ENCODE measurements at regions not wholly inside any gene's neighbourhood (a gene's known extent, or its start where the extent isn't known, plus 50 kb on each side); places are given as distances from the start of the nearest gene placed in this dataset.

DNA sequence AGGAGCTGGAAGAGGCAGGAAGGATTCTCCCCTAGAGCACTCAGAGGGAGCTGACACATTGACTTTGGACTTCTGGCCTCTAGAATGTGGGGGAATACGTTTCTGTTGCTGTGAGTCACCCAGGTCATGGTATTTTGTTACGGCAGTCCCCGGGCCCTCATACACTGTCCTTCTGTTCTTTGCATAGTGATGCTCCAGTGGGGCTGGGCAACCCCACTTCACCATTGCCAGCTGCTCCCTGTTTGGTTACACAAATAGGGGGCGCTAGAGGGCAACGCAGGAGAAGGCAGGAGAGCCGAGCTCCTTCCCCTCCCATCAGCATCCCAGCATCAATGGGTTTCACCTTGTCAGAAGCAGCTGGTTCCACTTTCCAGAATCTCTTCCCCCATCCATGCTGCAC is 257.7 kb upstream of the FOXF1 start:
- WGBS, 2 donors, result 22 to 26% methylated on average over 6 of the region's 6 CpGs
- H3K4me3 ChIP-seq, result no peak overlapping the region
- TF ChIP-seq POLR2A (IDR thresholded peaks at IDR 0.05) (no peak), EP300 (IDR thresholded peaks at IDR 0.05) (no peak)
- TF ChIP-seq, protein P1, sequence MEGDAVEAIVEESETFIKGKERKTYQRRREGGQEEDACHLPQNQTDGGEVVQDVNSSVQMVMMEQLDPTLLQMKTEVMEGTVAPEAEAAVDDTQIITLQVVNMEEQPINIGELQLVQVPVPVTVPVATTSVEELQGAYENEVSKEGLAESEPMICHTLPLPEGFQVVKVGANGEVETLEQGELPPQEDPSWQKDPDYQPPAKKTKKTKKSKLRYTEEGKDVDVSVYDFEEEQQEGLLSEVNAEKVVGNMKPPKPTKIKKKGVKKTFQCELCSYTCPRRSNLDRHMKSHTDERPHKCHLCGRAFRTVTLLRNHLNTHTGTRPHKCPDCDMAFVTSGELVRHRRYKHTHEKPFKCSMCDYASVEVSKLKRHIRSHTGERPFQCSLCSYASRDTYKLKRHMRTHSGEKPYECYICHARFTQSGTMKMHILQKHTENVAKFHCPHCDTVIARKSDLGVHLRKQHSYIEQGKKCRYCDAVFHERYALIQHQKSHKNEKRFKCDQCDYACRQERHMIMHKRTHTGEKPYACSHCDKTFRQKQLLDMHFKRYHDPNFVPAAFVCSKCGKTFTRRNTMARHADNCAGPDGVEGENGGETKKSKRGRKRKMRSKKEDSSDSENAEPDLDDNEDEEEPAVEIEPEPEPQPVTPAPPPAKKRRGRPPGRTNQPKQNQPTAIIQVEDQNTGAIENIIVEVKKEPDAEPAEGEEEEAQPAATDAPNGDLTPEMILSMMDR (IDR thresholded peaks at IDR 0.05), result no peak
- no peaks in the 10 kb centered on the region for H3K4me1 ChIP-seq
- H3K36me3 ChIP-seq, result no peaks in the 10 kb centered on the region
- H3K27me3 ChIP-seq, result no peaks in the 10 kb centered on the region
- no peak overlapping the region for H3K27ac ChIP-seq
- DNase-seq (ENCODE audit: low spot score in 2 of 2), result no peak
- H3K9me3 ChIP-seq, result peaks cover 0 to 24% (median 0%) of the 10 kb centered on the region in 4 donors

DNA sequence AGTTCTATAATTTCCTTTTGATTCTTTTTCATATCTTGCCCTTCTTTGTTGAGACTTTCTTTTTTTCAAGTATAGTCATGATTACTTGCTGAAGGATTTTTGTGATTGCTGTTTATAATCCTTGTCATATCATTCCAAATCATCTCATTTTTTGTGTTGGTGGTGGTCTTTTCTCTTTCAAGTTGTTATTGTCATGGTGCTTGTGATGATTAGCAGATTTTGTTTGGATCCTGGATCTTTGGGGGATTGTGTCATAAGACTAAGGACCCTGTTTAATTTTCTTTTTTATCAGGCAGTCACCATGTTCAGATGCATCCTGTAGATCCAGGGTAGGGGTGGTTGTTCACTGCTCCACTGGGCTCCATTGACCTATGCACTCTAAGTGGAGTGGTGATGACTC is 254.4 kb upstream of the FOXF1 start:
- H3K27ac ChIP-seq, result no peak overlapping the region
- H3K36me3 ChIP-seq, result no peaks in the 10 kb centered on the region
- TF ChIP-seq POLR2A (IDR thresholded peaks at IDR 0.05) (no peak), EP300 (IDR thresholded peaks at IDR 0.05) (no peak)
- TF ChIP-seq, protein P1 (IDR thresholded peaks at IDR 0.05), result no peak
- H3K9me3 ChIP-seq, result peaks cover 0 to 24% (median 0%) of the 10 kb centered on the region in 4 donors
- DNase-seq (ENCODE audit: low spot score in 2 of 2), result no peak
- H3K27me3 ChIP-seq, result no peaks in the 10 kb centered on the region
- H3K4me1 ChIP-seq, result no peaks in the 10 kb centered on the region
- no peak overlapping the region for H3K4me3 ChIP-seq

DNA sequence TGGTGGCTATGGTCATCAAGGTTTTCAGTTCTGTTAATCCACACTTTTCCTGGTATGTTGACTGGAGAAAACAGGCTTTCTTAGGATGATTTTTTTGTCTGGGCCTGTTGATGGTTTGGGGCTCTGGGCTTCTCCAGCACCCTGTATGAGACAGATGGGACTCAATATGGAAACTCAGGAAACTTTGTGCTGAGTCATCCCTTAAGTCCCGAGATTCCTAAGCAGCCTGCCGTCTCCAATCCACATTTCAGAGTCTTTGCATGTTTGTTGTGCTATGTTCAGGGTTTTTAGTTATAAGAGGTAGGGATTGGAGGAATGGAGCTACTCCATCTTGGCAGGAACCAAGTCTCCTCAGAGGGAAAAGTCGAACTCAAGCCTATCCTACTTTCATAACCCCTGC is 253.3 kb upstream of the FOXF1 start:
- no peak overlapping the region for H3K4me3 ChIP-seq
- no peak for DNase-seq (ENCODE audit: low spot score in 2 of 2)
- no peak overlapping the region for H3K27ac ChIP-seq
- no peak for TF ChIP-seq POLR2A (IDR thresholded peaks at IDR 0.05)
- TF ChIP-seq EP300 (IDR thresholded peaks at IDR 0.05), result no peak
- TF ChIP-seq, protein P1 (IDR thresholded peaks at IDR 0.05), result no peak
- no peaks in the 10 kb centered on the region for H3K36me3 ChIP-seq
- no peaks in the 10 kb centered on the region for H3K27me3 ChIP-seq
- no peaks in the 10 kb centered on the region for H3K4me1 ChIP-seq
- 76 to 78% methylated on average over 3 of the region's 3 CpGs for WGBS, 2 donors
- peaks cover 0 to 24% (median 0%) of the 10 kb centered on the region in 4 donors for H3K9me3 ChIP-seq

DNA sequence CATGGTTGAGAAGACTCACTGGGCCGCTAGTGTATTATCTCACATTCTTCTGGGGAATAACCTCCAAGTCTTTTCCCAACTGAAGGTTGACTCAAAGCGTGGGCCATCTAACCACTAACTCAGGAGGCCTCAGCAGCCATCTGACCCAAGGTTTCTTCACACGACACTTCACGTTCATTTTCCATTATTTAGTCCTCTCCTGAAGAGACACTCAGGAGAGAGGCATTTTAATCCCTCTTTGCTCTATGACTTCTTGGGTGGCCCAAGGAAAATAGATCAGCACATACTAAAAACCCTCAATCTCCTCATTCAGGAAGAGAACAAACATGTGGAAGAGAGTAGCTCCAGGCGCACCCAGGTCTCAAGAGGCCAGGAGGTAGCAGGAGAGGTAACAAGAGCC is 252.8 kb upstream of the FOXF1 start:
- Histone ChIP-seq H3K4me1 (no peaks in the 10 kb centered on the region), H3K36me3 (no peaks in the 10 kb centered on the region), H3K27ac (no peak overlapping the region), H3K9me3 (peaks cover 0 to 24% (median 0%) of the 10 kb centered on the region in 4 donors), H3K4me3 (no peak overlapping the region), H3K27me3 (no peaks in the 10 kb centered on the region)
- no peak for TF ChIP-seq POLR2A (IDR thresholded peaks at IDR 0.05)
- TF ChIP-seq, protein P1 (IDR thresholded peaks at IDR 0.05), result no peak
- no peak for TF ChIP-seq EP300 (IDR thresholded peaks at IDR 0.05)
- DNase-seq (ENCODE audit: low spot score in 2 of 2), result no peak
- WGBS, 2 donors, result 41 to 61% methylated on average over 5 of the region's 5 CpGs

DNA sequence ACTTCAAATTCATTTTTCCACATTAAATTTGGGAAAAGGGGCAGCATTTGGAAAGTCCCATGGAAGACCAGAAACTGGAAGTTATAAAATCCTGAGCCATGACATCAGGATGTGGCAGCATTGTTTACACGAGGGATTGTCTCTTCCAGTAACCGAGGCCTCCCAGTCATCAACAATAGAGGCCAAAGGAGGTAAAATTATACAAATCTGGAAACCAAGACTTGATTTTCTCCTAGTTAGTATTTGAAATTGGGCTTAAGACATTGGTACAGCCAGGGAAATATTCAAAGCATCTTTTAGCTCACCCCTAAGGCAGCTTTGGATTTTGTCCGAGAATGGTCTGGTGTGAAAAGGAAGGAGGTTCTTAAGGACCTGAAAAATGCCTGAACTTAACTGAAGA is 251.6 kb upstream of the FOXF1 start:
- Histone ChIP-seq H3K27ac (no peak overlapping the region), H3K9me3 (peaks cover 0 to 24% (median 0%) of the 10 kb centered on the region in 4 donors), H3K4me3 (no peak overlapping the region), H3K27me3 (no peaks in the 10 kb centered on the region), H3K36me3 (no peaks in the 10 kb centered on the region), H3K4me1 (no peaks in the 10 kb centered on the region)
- TF ChIP-seq EP300 (IDR thresholded peaks at IDR 0.05) (no peak), POLR2A (IDR thresholded peaks at IDR 0.05) (no peak)
- TF ChIP-seq, protein P1 (IDR thresholded peaks at IDR 0.05), result no peak
- DNase-seq (ENCODE audit: low spot score in 2 of 2), result no peak
- 64 to 69% methylated on average over 3 of the region's 3 CpGs for WGBS, 2 donors

Measured in tibial nerve (tissue), 4 donors.